ENCODE measurements at regions not wholly inside any gene's neighbourhood (a gene's known extent, or its start where the extent isn't known, plus 50 kb on each side); places are given as distances from the start of the nearest gene placed in this dataset.

DNA sequence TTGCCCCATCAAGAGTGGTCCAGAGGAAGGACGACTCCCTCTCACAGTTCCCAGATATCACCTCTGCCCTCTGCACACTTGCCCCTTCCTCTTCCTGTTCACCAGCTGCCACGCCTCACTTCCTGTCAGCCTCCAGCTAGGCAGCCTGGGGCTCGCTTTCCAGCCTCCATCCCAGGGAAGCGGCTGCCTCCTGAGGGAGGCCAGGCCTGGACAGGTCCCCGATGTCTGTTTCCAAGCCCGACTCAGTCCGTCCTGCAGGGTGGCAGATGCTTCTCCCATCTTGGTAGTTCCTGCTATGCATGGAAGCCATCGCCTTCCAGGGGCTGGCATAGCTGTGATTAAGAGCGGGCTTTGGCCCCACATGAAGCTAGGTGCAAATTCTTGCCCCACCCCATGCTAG, 233.5 kb upstream of the PMEPA1 start:
- WGBS, 2 donors = 82 to 90% methylated on average over 9 of the region's 9 CpGs
- Histone ChIP-seq H3K36me3 (no peaks in the 10 kb centered on the region), H3K4me3 (no peak overlapping the region), H3K27ac (no peak overlapping the region), H3K27me3 (peaks cover 0 to 4% (median 0%) of the 10 kb centered on the region in 7 donors), H3K9me3 (no peaks in the 10 kb centered on the region), H3K4me1 (peaks cover 0 to 13% (median 4%) of the 10 kb centered on the region in 9 donors)
- no peak for DNase-seq
- no peak for ATAC-seq
- intact Hi-C loops (cut with DNase I) = no loop called here
- TF ChIP-seq, protein P1, sequence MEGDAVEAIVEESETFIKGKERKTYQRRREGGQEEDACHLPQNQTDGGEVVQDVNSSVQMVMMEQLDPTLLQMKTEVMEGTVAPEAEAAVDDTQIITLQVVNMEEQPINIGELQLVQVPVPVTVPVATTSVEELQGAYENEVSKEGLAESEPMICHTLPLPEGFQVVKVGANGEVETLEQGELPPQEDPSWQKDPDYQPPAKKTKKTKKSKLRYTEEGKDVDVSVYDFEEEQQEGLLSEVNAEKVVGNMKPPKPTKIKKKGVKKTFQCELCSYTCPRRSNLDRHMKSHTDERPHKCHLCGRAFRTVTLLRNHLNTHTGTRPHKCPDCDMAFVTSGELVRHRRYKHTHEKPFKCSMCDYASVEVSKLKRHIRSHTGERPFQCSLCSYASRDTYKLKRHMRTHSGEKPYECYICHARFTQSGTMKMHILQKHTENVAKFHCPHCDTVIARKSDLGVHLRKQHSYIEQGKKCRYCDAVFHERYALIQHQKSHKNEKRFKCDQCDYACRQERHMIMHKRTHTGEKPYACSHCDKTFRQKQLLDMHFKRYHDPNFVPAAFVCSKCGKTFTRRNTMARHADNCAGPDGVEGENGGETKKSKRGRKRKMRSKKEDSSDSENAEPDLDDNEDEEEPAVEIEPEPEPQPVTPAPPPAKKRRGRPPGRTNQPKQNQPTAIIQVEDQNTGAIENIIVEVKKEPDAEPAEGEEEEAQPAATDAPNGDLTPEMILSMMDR (IDR thresholded peaks at IDR 0.05) = no peak

GRCh38 chr20:57941604-57942381, 232.0 kb upstream of the PMEPA1 start:
- ATAC-seq (no peak), DNase-seq (no peak)
- H3K36me3 ChIP-seq = no peaks in the 10 kb centered on the region
- H3K27me3 ChIP-seq = peaks cover 0 to 4% (median 0%) of the 10 kb centered on the region in 7 donors
- 69 to 81% methylated on average over 16 of the region's 16 CpGs for WGBS, 2 donors
- TF ChIP-seq, protein P1 (IDR thresholded peaks at IDR 0.05) = no peak
- H3K9me3 ChIP-seq = peaks cover 0 to 1% (median 0%) of the 10 kb centered on the region in 11 donors
- no peak overlapping the region for H3K27ac ChIP-seq
- H3K4me3 ChIP-seq = no peak overlapping the region
- H3K4me1 ChIP-seq = peaks cover 0 to 21% (median 7%) of the 10 kb centered on the region in 9 donors
- intact Hi-C loops (cut with DNase I) = no loop called here

DNA sequence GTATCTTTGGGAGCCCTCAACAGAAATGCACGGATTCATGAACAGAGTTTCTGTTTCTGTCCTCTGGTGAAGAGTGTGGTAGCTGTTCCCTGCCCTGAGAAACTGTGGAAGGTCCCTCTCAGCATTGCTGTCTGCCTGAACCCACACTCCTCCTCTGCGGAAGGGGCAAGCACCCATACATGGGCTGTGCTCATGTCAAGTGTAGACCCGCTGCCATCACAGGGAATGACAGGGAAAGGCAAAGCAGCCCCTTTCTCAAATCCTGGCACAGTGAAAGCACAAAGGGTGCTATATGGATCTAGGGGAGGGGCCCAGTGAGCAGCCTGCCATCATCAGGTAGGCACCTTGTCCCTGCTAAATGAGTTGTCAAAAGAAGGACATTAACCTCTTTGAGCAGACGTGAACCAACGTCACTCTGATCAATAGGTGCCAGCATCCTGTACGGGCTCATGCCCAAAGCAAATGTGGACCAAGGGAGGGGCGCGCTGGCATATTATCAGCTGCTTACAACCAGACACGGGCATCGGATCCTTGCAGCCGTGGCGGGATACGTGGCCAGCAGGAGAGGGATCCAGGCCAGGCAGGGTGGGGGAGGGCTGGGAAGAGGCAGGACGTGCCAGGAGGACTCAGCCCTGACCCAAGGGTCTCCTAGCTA, 231.2 kb upstream of the PMEPA1 start:
- no peak for ATAC-seq
- H3K27me3 ChIP-seq = peaks cover 0 to 4% (median 0%) of the 10 kb centered on the region in 7 donors
- no peaks in the 10 kb centered on the region for H3K36me3 ChIP-seq
- no peak overlapping the region for H3K27ac ChIP-seq
- intact Hi-C loops (cut with DNase I) = no loop called here
- WGBS, 2 donors = 86 to 90% methylated on average over 14 of the region's 14 CpGs
- TF ChIP-seq, protein P1 (IDR thresholded peaks at IDR 0.05) = no peak
- DNase-seq = no peak
- peaks cover 0 to 5% (median 0%) of the 10 kb centered on the region in 11 donors for H3K9me3 ChIP-seq
- H3K4me3 ChIP-seq = no peak overlapping the region
- peaks cover 0 to 21% (median 7%) of the 10 kb centered on the region in 9 donors for H3K4me1 ChIP-seq

GRCh38 chr20:57940376-57940775, 230.6 kb upstream of the PMEPA1 start:
- Histone ChIP-seq H3K4me3 (no peak overlapping the region), H3K36me3 (no peaks in the 10 kb centered on the region), H3K4me1 (peaks cover 0 to 21% (median 7%) of the 10 kb centered on the region in 9 donors), H3K9me3 (peaks cover 0 to 5% (median 0%) of the 10 kb centered on the region in 11 donors), H3K27me3 (peaks cover 0 to 4% (median 0%) of the 10 kb centered on the region in 7 donors), H3K27ac (no peak overlapping the region)
- DNase-seq (no peak), ATAC-seq (no peak)
- TF ChIP-seq, protein P1 (IDR thresholded peaks at IDR 0.05) = no peak
- WGBS, 2 donors = 96% methylated on average over 4 of the region's 4 CpGs
- intact Hi-C loops (cut with DNase I) = no loop called here

Data from heart right ventricle (tissue), 16 donors.